ENCODE measurements at regions not wholly inside any gene's neighbourhood (a gene's known extent, or its start where the extent isn't known, plus 50 kb on each side); places are given as distances from the start of the nearest gene placed in this dataset.
"Not testable (repeated sequence)": the region's sequence is repeated elsewhere in the genome, so short reads cannot be mapped to it uniquely, and the experiment has no call there.

DNA sequence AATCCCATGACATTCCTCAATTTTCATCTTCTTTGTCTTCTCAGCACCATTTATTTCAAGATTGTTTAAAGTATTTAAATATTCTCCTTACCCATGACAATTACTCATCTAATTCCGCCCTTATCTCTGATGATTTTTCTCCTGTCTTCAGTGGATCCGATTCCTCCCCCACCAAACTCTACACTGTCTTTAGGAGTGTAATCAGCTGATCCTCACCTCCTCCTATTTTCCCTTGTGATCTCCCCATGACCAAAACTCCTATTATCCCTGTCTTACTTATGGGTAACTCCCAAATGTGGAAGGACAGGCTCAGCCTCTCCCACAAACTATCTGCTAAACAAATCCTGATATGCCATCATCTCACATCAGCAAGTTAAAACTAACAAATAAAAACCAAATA is 335.3 kb upstream of the RUNX1 start:
- 68% methylated on average over 2 of the region's 2 CpGs for WGBS (ENCODE audit: insufficient coverage, low coverage, low lambda C conversion rate, missing lambda C conversion rate)
- Histone ChIP-seq H3K27me3 (peaks cover 0 to 5% of the 10 kb centered on the region in 2 donors), H3K9me3 (no peaks in the 10 kb centered on the region), H3K36me3 (no peaks in the 10 kb centered on the region), H3K4me3 (no peak overlapping the region), H3K27ac (no peak overlapping the region), H3K4me1 (no peaks in the 10 kb centered on the region)
- TF ChIP-seq CTCF (IDR thresholded peaks at IDR 0.05) (no peak), POLR2A (IDR thresholded peaks at IDR 0.05) (no peak)
- no peak for DNase-seq
- intact Hi-C loops (cut with DNase I), result no loop called here
- no peak for ATAC-seq

GRCh38 chr21:35382696-35383095 is 333.6 kb upstream of the RUNX1 start:
- 78% methylated on average over 6 of the region's 6 CpGs for WGBS (ENCODE audit: insufficient coverage, low coverage, low lambda C conversion rate, missing lambda C conversion rate)
- H3K27me3 ChIP-seq, result no peaks in the 10 kb centered on the region
- H3K4me1 ChIP-seq, result no peaks in the 10 kb centered on the region
- no peak overlapping the region for H3K4me3 ChIP-seq
- DNase-seq (no peak), ATAC-seq (no peak)
- H3K9me3 ChIP-seq, result no peaks in the 10 kb centered on the region
- no peak for TF ChIP-seq CTCF (IDR thresholded peaks at IDR 0.05)
- no peak for TF ChIP-seq POLR2A (IDR thresholded peaks at IDR 0.05)
- no peaks in the 10 kb centered on the region for H3K36me3 ChIP-seq
- H3K27ac ChIP-seq, result no peak overlapping the region
- intact Hi-C loops (cut with DNase I), result no loop called here

- no peaks in the 10 kb centered on the region for H3K36me3 ChIP-seq
- H3K4me3 ChIP-seq, result no peak overlapping the region
- ATAC-seq, result no peak
- no peaks in the 10 kb centered on the region for H3K4me1 ChIP-seq
- WGBS (ENCODE audit: insufficient coverage, low coverage, low lambda C conversion rate, missing lambda C conversion rate), result 71% methylated on average over 3 of the region's 6 CpGs
- H3K27ac ChIP-seq, result no peak overlapping the region
- no peaks in the 10 kb centered on the region for H3K9me3 ChIP-seq
- no peak for TF ChIP-seq POLR2A (IDR thresholded peaks at IDR 0.05)
- no peak for TF ChIP-seq CTCF (IDR thresholded peaks at IDR 0.05)
- intact Hi-C loops (cut with DNase I), result no loop called here
- DNase-seq, result no peak
- no peaks in the 10 kb centered on the region for H3K27me3 ChIP-seq
Observed at GRCh38 chr21:35381743-35382310, 332.7 kb upstream of the RUNX1 start.

DNA sequence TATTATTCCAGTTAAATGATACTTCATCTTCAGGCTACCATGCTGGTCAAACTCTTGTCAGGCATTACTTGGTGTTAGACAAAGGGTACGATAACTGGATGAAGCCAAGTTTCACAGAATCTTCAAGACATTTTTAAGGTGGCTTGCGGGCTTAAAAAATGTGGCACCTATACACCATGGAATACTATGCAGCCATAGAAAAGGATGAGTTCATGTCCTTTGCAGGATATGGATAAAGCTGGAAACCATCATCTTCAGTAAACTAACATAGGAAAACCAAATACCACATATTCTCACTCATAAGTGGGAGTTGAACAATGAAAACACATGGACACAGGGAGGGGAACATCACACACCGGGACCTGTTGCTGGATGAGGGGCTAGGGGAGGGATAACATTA is 331.2 kb upstream of the RUNX1 start:
- intact Hi-C loops (cut with DNase I); DNase-seq; H3K4me3 ChIP-seq; H3K27ac ChIP-seq; H3K27me3 ChIP-seq; H3K4me1 ChIP-seq; H3K36me3 ChIP-seq; H3K9me3 ChIP-seq; ATAC-seq: not testable (repeated sequence)
- 94% methylated on average over 3 of the region's 3 CpGs for WGBS (ENCODE audit: insufficient coverage, low coverage, low lambda C conversion rate, missing lambda C conversion rate)

DNA sequence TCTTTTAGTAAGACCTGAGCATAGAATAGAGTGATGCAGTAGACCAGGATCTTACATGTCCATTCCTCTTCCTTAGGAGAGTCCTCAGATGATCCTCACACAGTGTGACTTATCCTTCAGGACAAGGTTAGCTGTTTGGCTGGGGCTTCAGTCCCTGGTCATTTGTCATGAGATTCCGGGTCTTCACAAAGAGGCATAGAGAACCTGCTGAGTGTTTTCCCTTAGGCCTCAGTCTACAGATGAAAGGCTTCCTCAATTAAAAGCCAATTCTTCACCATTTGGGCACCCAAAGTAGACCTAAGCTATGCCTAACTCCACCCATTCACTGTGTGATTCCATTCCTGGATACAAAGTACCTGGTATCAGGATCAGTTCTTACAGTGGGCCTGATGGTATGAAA is 329.8 kb upstream of the RUNX1 start:
- TF ChIP-seq CTCF (IDR thresholded peaks at IDR 0.05) (no peak), POLR2A (IDR thresholded peaks at IDR 0.05) (no peak)
- 100% methylated on average over 1 of the region's 1 CpG for WGBS (ENCODE audit: insufficient coverage, low coverage, low lambda C conversion rate, missing lambda C conversion rate)

More for the DNA sequence above, 329.8 kb upstream of the RUNX1 start:
- H3K27me3 ChIP-seq, result no peaks in the 10 kb centered on the region
- H3K36me3 ChIP-seq, result no peaks in the 10 kb centered on the region
- ATAC-seq (no peak), DNase-seq (no peak)
- no peaks in the 10 kb centered on the region for H3K9me3 ChIP-seq
- H3K4me3 ChIP-seq, result no peak overlapping the region
- H3K4me1 ChIP-seq, result no peaks in the 10 kb centered on the region
- intact Hi-C loops (cut with DNase I), result no loop called here
- H3K27ac ChIP-seq, result no peak overlapping the region
